Subcutaneous abdominal adipose tissue (tissue), 5 donors: ENCODE measurements at regions not wholly inside any gene's neighbourhood (a gene's known extent, or its start where the extent isn't known, plus 50 kb on each side); places are given as distances from the start of the nearest gene placed in this dataset.

Source experiments
- H3K27ac ChIP-seq: one replicate; pipeline ENCODE4 v1.7.0; 2013; ENCODE audit warnings: low read depth, mild to moderate bottlenecking, inconsistent platforms, low read length, moderate library complexity
- H3K27me3 ChIP-seq, 5 donors: one replicate each; pipeline ENCODE4 v1.7.0; 2013; ENCODE audit warnings: low read length in 5 of 5, inconsistent platforms in 1 of 5; ENCODE audit not compliant: control insufficient read depth in 5 of 5, insufficient read depth in 4 of 5
- H3K36me3 ChIP-seq, 5 donors: one replicate each; pipeline ENCODE4 v1.7.0; 2013; ENCODE audit warnings: low read length in 5 of 5; ENCODE audit not compliant: control insufficient read depth in 5 of 5, insufficient read depth in 5 of 5
- H3K4me1 ChIP-seq, 5 donors: one replicate each; pipeline ENCODE4 v1.7.0; 2013; ENCODE audit warnings: low read length in 5 of 5, mild to moderate bottlenecking in 3 of 5, moderate library complexity in 1 of 5; ENCODE audit not compliant: control insufficient read depth in 5 of 5, insufficient read depth in 5 of 5
- H3K4me3 ChIP-seq, 5 donors: one replicate each; pipeline ENCODE4 v1.7.0; 2013; ENCODE audit warnings: low read length in 5 of 5, low read depth in 1 of 5
- H3K9ac ChIP-seq, 5 donors: one replicate each; pipeline ENCODE4 v1.7.0; 2013; ENCODE audit warnings: low read length in 5 of 5, mild to moderate bottlenecking in 4 of 5, moderate library complexity in 3 of 5
- H3K9me3 ChIP-seq, 5 donors: one replicate each; pipeline ENCODE4 v1.7.0; 2013; ENCODE audit warnings: low read length in 5 of 5; ENCODE audit not compliant: control insufficient read depth in 5 of 5
- donor health status: healthy.
- donor health status: healthy.
- donor health status: healthy.
- donor health status: healthy.
- donor health status: healthy.

DNA sequence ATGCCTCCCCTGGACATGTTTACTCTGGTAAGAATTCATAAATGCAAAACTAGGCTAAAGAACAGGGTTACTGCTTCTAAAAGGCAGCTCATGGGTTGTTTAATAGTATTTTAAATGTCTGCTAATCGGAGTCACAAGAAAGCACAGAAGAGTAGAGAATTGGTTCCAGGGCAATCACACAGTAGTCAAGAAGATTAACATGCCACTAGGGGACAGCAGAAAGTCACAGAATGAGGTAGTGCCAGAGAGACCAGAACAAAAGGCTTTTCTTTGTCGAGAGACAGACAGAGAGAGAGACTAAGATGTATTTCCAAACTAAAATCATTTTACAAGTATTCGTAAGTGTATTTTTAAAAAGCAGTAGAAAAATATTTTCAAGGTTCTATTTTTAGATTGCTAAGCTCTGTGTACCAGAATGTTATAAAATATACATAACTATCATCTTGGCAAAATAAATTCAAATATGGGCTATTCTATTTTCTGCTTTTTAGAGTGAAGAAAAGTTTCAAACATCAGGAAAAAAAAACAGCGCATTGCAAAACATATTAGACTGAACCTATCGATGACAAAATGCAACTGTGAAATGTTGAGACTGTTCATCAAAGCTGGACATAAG is 78.3 kb upstream of the CDIN1 start:
- no peak overlapping the region for H3K9ac ChIP-seq
- H3K27me3 ChIP-seq = no peaks in the 10 kb centered on the region
- no peak overlapping the region for H3K27ac ChIP-seq
- no peaks in the 10 kb centered on the region for H3K36me3 ChIP-seq
- H3K4me3 ChIP-seq = no peak overlapping the region
- H3K4me1 ChIP-seq = no peaks in the 10 kb centered on the region
- H3K9me3 ChIP-seq = no peaks in the 10 kb centered on the region

DNA sequence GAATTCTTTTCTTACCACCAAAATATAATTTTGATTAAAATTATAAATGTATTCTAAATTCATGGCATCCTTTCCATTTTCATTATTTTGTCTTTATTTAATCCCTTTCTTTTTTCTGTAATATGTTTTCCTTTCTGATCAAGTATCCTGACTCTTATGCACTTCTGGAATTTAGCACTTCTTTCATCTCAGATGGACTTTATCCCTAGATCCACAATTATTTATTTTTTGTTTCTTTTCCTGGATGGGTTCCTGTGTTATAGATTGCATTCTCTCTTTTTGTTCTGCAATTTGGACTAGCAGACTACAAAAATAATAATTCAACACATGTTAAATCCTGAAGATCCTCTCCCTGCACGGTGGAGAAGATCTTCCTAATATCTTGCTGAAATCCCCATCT is 76.9 kb upstream of the CDIN1 start:
- no peak overlapping the region for H3K4me3 ChIP-seq
- H3K27me3 ChIP-seq = no peaks in the 10 kb centered on the region
- no peak overlapping the region for H3K27ac ChIP-seq
- H3K36me3 ChIP-seq = no peaks in the 10 kb centered on the region
- H3K9ac ChIP-seq = no peak overlapping the region
- H3K9me3 ChIP-seq = no peaks in the 10 kb centered on the region
- no peaks in the 10 kb centered on the region for H3K4me1 ChIP-seq

DNA sequence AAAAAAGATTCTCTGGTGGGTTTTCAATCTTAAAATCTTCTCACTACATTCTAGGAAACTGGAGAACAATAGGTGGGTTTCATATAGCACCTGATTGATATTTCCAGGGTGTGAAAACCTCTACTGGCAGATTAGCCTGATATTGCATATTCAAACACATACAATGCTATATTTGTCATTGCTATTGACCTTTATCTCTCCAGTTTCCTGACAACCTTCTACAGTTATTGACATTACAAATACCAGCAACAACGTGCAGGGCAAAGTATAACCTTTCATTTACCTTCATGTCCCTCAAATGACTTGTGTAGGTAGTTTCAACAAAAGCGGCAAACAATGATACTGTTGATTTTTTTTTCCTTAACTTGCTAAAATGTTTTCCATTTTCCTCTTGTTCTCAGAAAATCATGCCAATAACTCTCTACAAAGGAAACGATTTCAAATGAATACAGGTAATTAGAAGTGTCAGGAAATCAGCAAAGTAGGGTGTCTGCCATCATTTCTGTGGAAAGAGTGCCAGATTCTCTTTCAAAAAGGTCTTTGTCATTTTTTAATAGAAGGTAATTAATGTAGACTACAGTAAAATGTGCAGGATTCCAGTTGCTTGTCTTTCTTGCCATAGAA is 72.6 kb upstream of the CDIN1 start:
- Histone ChIP-seq H3K9ac (no peak overlapping the region), H3K36me3 (no peaks in the 10 kb centered on the region), H3K9me3 (no peaks in the 10 kb centered on the region), H3K27ac (no peak overlapping the region), H3K4me3 (no peak overlapping the region), H3K27me3 (no peaks in the 10 kb centered on the region), H3K4me1 (no peaks in the 10 kb centered on the region)

DNA sequence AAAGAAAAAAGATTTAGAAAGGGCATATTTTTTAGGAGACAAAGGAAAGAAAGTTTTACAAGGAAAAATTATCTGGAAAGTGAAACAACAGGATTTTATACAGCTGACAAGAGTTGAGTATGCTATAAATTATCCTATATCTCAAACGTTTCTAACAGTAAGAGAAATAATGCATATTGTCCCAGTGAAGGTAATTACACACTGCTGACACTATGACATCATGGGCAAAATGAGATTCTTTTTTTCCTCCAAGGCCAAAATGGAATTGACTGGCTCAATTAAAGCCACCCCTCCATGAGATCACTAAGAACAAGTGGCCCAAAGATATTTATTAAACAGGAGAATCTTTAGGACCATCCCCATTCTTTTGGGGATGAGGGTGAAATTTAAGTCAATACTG is 72.0 kb upstream of the CDIN1 start:
- no peaks in the 10 kb centered on the region for H3K36me3 ChIP-seq
- no peaks in the 10 kb centered on the region for H3K9me3 ChIP-seq
- no peaks in the 10 kb centered on the region for H3K4me1 ChIP-seq
- no peak overlapping the region for H3K27ac ChIP-seq
- H3K4me3 ChIP-seq = no peak overlapping the region
- no peaks in the 10 kb centered on the region for H3K27me3 ChIP-seq
- no peak overlapping the region for H3K9ac ChIP-seq

DNA sequence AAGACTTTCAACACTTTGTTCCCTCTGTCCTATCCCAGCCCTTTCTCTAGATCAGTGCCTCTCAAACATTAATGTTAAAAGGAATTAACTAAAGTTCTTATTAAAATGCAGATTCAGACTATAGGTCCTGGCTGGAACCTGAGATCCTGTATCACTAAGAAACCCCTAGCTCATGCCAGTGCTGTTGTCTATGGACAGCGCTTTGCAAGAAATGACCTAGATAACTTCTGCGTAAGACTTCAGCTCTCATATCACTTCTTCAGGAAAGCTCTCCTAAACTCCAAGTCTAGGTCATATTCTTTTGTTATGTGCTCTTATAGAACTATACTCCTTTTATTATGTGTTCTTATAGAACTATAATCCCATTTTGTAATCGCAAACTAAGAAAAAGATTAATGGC is 67.8 kb upstream of the CDIN1 start:
- H3K9ac ChIP-seq = no peak overlapping the region
- no peaks in the 10 kb centered on the region for H3K27me3 ChIP-seq
- no peak overlapping the region for H3K27ac ChIP-seq
- no peak overlapping the region for H3K4me3 ChIP-seq
- H3K4me1 ChIP-seq = no peaks in the 10 kb centered on the region
- no peaks in the 10 kb centered on the region for H3K9me3 ChIP-seq
- no peaks in the 10 kb centered on the region for H3K36me3 ChIP-seq

DNA sequence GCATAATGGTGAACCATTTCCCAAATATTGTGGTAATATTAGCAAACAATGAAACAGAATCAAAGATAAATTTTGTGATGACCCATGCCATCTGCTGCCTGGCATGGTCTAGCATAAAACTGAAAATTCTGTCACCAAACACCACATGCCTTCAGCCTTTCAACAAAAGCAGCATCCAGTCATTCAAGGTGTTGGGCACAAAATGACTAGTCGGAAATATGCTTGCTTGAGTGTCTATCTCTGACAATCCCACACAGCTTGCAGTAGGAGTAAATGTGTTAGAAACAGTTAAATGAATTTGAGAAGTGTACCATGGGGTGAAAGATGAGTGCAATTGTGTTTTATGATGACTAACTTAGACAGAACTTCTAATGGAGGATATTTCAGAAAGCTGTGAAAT is 61.7 kb upstream of the CDIN1 start:
- Histone ChIP-seq H3K36me3 (no peaks in the 10 kb centered on the region), H3K9me3 (no peaks in the 10 kb centered on the region), H3K4me3 (no peak overlapping the region), H3K27ac (no peak overlapping the region), H3K4me1 (no peaks in the 10 kb centered on the region), H3K27me3 (no peaks in the 10 kb centered on the region), H3K9ac (no peak overlapping the region)

DNA sequence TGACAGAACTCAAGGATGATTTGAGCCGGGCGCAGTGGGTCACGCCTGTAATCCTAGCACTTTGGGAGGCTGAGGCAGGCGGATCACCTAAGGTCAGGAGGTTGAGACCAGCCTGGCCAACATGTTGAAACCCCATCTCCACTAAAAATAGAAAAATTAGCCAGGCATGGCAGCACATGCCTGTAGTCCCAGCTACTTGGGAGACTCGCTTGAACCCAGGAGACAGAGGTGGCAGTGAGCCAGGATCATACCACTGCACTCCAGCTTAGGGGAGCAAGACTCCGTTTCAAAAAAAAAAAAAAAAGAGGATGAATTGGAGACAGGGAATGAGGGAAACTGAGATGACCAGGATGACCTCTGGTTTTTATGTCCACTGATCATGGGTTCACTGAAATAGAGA is 60.4 kb upstream of the CDIN1 start:
- Histone ChIP-seq H3K4me3 (no peak overlapping the region), H3K27ac (no peak overlapping the region), H3K27me3 (no peaks in the 10 kb centered on the region), H3K36me3 (no peaks in the 10 kb centered on the region), H3K9me3 (no peaks in the 10 kb centered on the region), H3K4me1 (no peaks in the 10 kb centered on the region), H3K9ac (no peak overlapping the region)

DNA sequence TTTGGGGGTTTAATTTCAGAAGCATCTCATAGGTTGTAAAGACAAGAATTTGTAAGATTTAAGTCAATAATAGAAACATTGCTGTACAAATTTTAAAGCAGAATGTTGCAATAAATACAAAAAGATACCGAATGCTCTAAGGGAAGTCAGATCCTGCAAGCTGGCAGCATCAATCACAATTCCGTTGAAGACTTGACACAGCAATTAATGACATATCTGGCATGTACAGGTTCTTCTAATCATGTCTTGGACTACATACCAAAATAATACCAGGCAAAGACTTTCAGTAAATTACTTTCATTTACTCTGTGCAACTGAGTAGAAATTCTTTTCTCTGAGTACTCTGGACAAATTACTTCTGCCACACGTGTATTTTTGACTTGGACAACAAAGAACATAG is 54.0 kb upstream of the CDIN1 start:
- H3K9ac ChIP-seq = no peak overlapping the region
- H3K4me3 ChIP-seq = no peak overlapping the region
- H3K27me3 ChIP-seq = no peaks in the 10 kb centered on the region
- H3K9me3 ChIP-seq = peaks cover 0 to 4% (median 0%) of the 10 kb centered on the region in 5 donors
- H3K4me1 ChIP-seq = no peaks in the 10 kb centered on the region
- no peaks in the 10 kb centered on the region for H3K36me3 ChIP-seq
- no peak overlapping the region for H3K27ac ChIP-seq

DNA sequence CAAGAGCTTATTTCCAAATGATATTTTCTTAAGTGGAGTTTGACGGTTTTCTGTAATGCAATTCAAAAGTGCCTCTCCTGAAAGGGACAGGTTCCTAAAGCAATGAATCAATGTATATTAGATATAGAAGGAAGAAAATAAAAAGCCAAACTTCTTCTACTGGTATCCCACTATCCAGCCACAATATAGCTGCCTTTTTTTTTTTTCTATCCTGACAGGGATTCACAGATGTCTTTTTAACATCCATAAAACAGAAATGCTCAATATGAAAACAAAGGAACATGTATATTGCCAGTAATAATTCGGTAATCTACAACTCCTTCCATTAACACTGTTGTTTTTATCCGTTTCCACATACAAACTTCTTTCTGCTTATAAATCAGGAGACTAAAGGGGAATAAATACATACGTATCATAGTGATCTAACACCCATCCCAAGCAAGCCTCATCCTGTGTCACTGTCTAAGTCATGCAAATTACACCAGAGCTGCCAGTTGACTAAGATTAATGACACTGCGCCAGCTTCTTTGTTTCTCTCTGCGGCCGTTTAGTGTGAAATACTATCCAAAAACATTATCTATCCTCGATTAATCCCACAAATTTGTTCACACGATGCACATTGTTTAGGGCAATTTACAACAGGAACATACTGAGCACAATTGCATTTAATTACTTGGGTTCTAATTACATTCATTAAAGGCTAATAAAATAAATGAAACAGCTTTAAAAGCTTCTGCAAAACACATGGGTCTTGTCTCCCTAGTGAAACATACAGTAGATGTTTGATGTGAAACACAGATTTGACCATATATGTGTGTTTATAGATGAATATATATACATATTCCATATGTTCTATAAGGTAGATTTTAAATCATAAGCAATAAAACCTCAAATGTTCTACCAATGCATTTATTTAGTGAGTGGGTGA is 51.9 kb upstream of the CDIN1 start:
- peaks cover 0 to 4% (median 0%) of the 10 kb centered on the region in 5 donors for H3K9me3 ChIP-seq
- no peaks in the 10 kb centered on the region for H3K36me3 ChIP-seq
- H3K4me3 ChIP-seq = no peak overlapping the region
- H3K4me1 ChIP-seq = no peaks in the 10 kb centered on the region
- no peak overlapping the region for H3K27ac ChIP-seq
- H3K9ac ChIP-seq = no peak overlapping the region
- H3K27me3 ChIP-seq = no peaks in the 10 kb centered on the region

DNA sequence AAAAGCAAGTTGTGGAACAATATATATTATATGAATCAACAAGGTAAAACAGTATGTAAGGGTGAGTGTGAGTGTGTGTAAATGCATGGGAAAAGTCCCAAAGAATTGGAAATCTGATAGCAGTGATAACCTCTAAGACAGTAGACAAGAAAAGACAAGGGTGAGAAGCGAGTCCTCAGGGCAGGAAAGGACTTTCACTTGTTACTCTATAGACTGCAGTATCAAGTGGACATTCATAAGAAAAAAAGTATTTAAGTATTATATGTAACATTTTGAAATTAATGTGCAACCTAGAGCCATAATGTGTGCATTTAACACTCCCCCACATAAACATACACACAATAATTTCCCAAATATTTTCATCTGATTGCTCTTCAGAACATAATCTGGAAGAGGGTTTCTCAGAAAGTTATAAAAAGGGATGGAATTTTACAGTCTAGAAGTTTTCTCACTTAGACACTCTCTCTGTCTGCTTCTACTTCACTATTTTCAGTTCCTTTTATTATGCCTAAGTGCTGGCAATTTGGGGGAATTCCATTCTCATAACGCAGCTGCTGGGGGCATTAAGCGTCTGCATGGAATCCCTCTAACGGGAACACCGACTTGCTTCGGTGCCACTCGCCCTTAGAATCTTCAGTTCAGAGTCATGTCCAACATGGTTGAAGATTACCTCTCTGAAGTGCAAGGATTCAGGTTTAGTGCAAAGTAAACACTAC is 50.0 kb upstream of the CDIN1 start:
- Histone ChIP-seq H3K9ac (no peak overlapping the region), H3K27ac (no peak overlapping the region)

More for the DNA sequence above, 50.0 kb upstream of the CDIN1 start:
- Histone ChIP-seq H3K36me3 (no peaks in the 10 kb centered on the region), H3K4me1 (no peaks in the 10 kb centered on the region), H3K27me3 (no peaks in the 10 kb centered on the region), H3K9me3 (peaks cover 0 to 1% (median 0%) of the 10 kb centered on the region in 5 donors), H3K4me3 (no peak overlapping the region)
